Mesendoderm (in vitro differentiated cells): ENCODE measurements at regions not wholly inside any gene's neighbourhood (a gene's known extent, or its start where the extent isn't known, plus 50 kb on each side); places are given as distances from the start of the nearest gene placed in this dataset.

Experiments used
- DNase-seq: peaks from one replicate; pipeline ENCODE4 v3.0.0; 2013
- H2AK5ac ChIP-seq: 2 replicates; pipeline ENCODE4 v1.6.1; 2013; ENCODE audit warnings: low read length, inconsistent platforms
- H2BK120ac ChIP-seq: 2 replicates; pipeline ENCODE4 v1.6.1; 2013; ENCODE audit warnings: low read depth, mild to moderate bottlenecking, low read length, moderate library complexity, mixed read lengths
- H2BK15ac ChIP-seq: replicated peaks from 2 replicates; pipeline ENCODE4 v1.6.1; 2013; ENCODE audit warnings: low read depth, mild to moderate bottlenecking, moderate library complexity
- H2BK5ac ChIP-seq: 2 replicates; pipeline ENCODE4 v1.6.1; 2013; ENCODE audit warnings: low read length, inconsistent platforms
- H3K18ac ChIP-seq: 2 replicates; pipeline ENCODE4 v1.6.1; 2013; ENCODE audit warnings: mild to moderate bottlenecking, low read length, mixed read lengths
- H3K23ac ChIP-seq: one replicate; pipeline ENCODE4 v1.6.1; 2013; ENCODE audit warnings: low read length
- H3K27ac ChIP-seq: 2 replicates; pipeline ENCODE4 v1.5.1; 2013; ENCODE audit warnings: low read depth, mild to moderate bottlenecking, inconsistent platforms, low read length, moderate library complexity
- H3K27me3 ChIP-seq: 2 replicates; pipeline ENCODE4 v1.6.1; 2013; ENCODE audit warnings: low read length, control low read depth, mild to moderate bottlenecking, inconsistent platforms; ENCODE audit not compliant: insufficient read depth, poor library complexity
- H3K36me3 ChIP-seq: 2 replicates; pipeline ENCODE4 v1.6.1; 2013; ENCODE audit warnings: low read length, inconsistent platforms; ENCODE audit not compliant: control insufficient read depth, insufficient read depth
- H3K4ac ChIP-seq: one replicate; pipeline ENCODE4 v1.6.1; 2013; ENCODE audit warnings: low read depth, mild to moderate bottlenecking, low read length, moderate library complexity
- H3K4me1 ChIP-seq: 2 replicates; pipeline ENCODE4 v1.6.1; 2013; ENCODE audit warnings: low read depth, low read length, inconsistent platforms; ENCODE audit not compliant: control insufficient read depth
- H3K4me2 ChIP-seq: 2 replicates; pipeline ENCODE4 v1.6.1; 2013; ENCODE audit warnings: low read length
- H3K4me3 ChIP-seq: 2 replicates; pipeline ENCODE4 v1.5.1; 2013; ENCODE audit warnings: mild to moderate bottlenecking, low read length
- H3K56ac ChIP-seq: one replicate; pipeline ENCODE4 v1.6.1; 2013; ENCODE audit warnings: low read length
- H3K79me1 ChIP-seq: 2 replicates; pipeline ENCODE4 v1.6.1; 2013; ENCODE audit warnings: low read length, inconsistent platforms
- H3K79me2 ChIP-seq: 2 replicates; pipeline ENCODE4 v1.6.1; 2013; ENCODE audit warnings: mild to moderate bottlenecking, low read length; ENCODE audit not compliant: control insufficient read depth, insufficient read depth
- H3K9ac ChIP-seq: 2 replicates; pipeline ENCODE4 v1.6.1; 2013; ENCODE audit warnings: low read length, inconsistent platforms
- H4K5ac ChIP-seq: one replicate; pipeline ENCODE4 v1.6.1; 2013; ENCODE audit warnings: low read length
- H4K8ac ChIP-seq: one replicate; pipeline ENCODE4 v1.6.1; 2013; ENCODE audit warnings: low read depth, mild to moderate bottlenecking, control low read depth, low read length, moderate library complexity
- WGBS: extraction: QIAGEN DNeasy Blood & Tissue Kit; methylation state at CpG from one replicate; pipeline ENCODE4 v1.1.7; 2013; ENCODE audit warnings: low lambda C conversion rate, missing lambda C conversion rate; ENCODE audit not compliant: insufficient coverage; ENCODE audit errors: extremely low coverage; 5-methylcytosine and 5-hydroxymethylcytosine counted together

DNA sequence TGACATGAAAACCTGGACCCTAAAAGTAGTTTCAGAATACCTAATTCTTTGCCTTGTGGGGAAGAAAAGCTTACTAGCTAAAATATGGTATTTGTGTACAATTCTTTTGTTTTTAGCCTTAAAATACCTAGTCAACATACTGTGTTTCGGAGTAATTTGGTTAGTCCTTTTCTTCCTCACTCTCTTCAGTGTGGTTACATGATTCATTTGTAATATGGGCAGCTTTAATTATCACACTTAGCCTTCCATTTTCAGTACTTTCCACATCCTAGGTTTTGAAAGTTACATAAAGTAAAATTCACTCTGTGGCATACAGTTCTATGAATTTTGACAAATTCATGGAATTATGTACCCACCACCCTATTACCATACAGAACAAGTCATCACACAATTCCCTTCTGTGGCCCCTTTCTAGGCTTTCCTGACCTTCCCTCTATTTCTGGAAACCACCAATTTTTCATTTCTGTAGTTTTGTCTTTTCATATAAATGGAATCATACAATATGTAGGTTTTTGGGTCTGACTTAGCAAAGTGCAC lies 96.2 kb downstream of the EMX2 start:
- Histone ChIP-seq H3K79me1 (no peaks in the 10 kb centered on the region), H2BK5ac (no peak overlapping the region), H3K36me3 (no peaks in the 10 kb centered on the region), H4K5ac (no peak overlapping the region), H3K56ac (no peak overlapping the region), H3K18ac (no peak overlapping the region), H2BK120ac (no peak overlapping the region), H3K4me3 (no peak overlapping the region), H3K79me2 (no peaks in the 10 kb centered on the region), H3K27me3 (no peaks in the 10 kb centered on the region), H3K23ac (no peak overlapping the region), H3K27ac (no peak overlapping the region), H3K4ac (no peak overlapping the region), H3K4me2 (no peak overlapping the region), H2AK5ac (no peak overlapping the region), H3K9ac (no peak overlapping the region), H3K4me1 (no peaks in the 10 kb centered on the region), H2BK15ac (no peak overlapping the region), H4K8ac (no peak overlapping the region)
- no CpG with 5 or more reads among the region's 1 CpG for WGBS
- DNase-seq: no peak

DNA sequence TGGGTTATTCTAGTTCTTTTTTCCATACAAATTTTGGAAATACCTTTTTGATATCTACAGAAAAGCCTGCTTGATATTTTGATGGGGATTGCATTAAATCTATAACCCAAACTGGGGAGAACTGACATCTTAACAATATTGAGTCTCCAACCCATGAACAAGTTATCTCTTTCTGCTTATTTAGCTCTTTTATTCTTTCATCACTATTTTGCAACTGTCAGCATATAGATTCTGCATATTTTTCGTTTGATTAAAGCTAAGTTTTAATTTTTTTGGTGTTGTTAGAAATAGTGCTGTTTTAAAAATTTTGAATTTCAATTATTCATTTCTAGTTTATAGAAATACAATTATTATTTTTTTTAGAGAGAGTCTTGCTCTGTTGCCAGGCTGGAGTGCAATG lies 97.9 kb downstream of the EMX2 start:
- no peak overlapping the region for H3K56ac ChIP-seq
- no peaks in the 10 kb centered on the region for H3K79me1 ChIP-seq
- no peak overlapping the region for H2BK120ac ChIP-seq
- H3K27ac ChIP-seq: no peak overlapping the region
- H4K5ac ChIP-seq: no peak overlapping the region
- H3K4me1 ChIP-seq: no peaks in the 10 kb centered on the region
- no peak overlapping the region for H2AK5ac ChIP-seq
- H3K4me3 ChIP-seq: no peak overlapping the region
- no peak overlapping the region for H3K9ac ChIP-seq
- no peaks in the 10 kb centered on the region for H3K27me3 ChIP-seq
- H3K4ac ChIP-seq: no peak overlapping the region
- no peaks in the 10 kb centered on the region for H3K36me3 ChIP-seq
- H3K18ac ChIP-seq: no peak overlapping the region
- no CpG with 5 or more reads among the region's 1 CpG for whole genome bisulfite sequencing
- H3K4me2 ChIP-seq: no peak overlapping the region
- no peak for DNase-seq
- H3K79me2 ChIP-seq: no peaks in the 10 kb centered on the region
- no peak overlapping the region for H4K8ac ChIP-seq
- H2BK5ac ChIP-seq: no peak overlapping the region
- H3K23ac ChIP-seq: no peak overlapping the region
- no peak overlapping the region for H2BK15ac ChIP-seq

DNA sequence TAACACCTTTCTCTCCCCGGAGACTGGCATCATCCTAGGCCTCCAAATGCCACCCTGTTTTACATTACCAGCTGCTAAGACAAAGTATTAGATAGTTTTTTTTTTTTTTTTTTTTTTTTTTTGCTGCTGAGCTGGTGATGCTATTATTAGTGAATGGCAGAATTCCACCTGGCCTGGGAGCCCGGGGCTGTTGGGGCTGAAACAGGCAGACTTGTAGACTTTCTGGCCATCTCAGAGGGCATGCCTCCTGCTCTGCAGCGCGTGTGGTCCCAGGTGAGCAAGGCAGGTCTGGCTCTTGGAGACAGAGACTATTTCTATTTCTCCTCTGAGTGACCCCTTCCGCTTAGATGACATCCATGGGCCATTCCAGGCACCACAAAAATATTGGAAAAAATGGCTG lies 104.2 kb downstream of the EMX2 start:
- no peak overlapping the region for H2BK15ac ChIP-seq
- H4K5ac ChIP-seq: no peak overlapping the region
- H3K36me3 ChIP-seq: no peaks in the 10 kb centered on the region
- no peak overlapping the region for H2BK120ac ChIP-seq
- H3K27me3 ChIP-seq: no peaks in the 10 kb centered on the region
- H3K23ac ChIP-seq: no peak overlapping the region
- H3K79me2 ChIP-seq: no peaks in the 10 kb centered on the region
- H3K27ac ChIP-seq: no peak overlapping the region
- no peak overlapping the region for H2BK5ac ChIP-seq
- no peak overlapping the region for H4K8ac ChIP-seq
- H3K4me1 ChIP-seq: no peaks in the 10 kb centered on the region
- no CpG with 5 or more reads among the region's 5 CpGs for WGBS
- H3K79me1 ChIP-seq: no peaks in the 10 kb centered on the region
- no peak overlapping the region for H3K56ac ChIP-seq
- H3K4me3 ChIP-seq: no peak overlapping the region
- no peak overlapping the region for H3K9ac ChIP-seq
- H3K4ac ChIP-seq: no peak overlapping the region
- no peak overlapping the region for H3K4me2 ChIP-seq
- no peak overlapping the region for H2AK5ac ChIP-seq
- no peak overlapping the region for H3K18ac ChIP-seq
- no peak for DNase-seq

DNA sequence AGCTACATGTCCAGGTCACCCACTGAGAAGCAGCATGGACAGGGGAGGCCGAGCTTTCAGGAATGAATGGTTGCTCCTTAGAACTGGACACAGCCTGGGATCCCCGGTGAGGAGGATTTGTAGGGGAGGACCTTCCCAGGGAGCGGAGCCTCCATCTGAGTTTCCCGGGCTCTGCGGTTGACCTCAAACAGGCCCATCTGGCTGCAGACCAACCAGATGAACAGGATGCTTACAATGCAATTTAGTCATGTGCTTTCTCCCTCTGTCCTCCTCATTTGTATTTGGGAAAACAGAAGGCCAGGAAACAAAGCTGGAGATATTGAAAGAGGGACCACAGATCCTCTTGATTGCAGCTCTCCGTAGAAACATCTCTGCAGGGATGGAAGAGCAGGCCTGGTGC lies 104.8 kb downstream of the EMX2 start:
- no peak overlapping the region for H2AK5ac ChIP-seq
- DNase-seq: no peak

DNA sequence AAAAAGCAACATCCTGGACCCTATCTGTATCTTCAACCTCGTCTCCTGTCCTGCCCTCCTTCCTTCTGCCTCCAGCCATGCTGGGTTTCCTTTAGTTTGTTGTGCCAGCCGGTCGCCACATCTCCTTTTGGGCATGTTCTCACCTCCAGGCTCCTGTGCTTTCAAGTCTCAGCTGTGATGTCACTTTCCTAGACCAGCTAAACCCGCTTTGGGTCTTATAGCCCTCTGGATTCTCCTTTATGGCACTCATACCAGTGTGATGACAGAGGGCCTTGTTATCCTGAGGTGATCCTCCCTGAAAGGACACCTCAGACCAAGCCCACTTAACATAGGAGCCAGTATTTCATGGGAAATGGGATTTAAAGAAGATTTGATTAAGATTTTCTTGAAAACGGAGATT lies 108.6 kb downstream of the EMX2 start:
- H3K4me3 ChIP-seq: no peak overlapping the region
- no peak overlapping the region for H4K5ac ChIP-seq
- no peak overlapping the region for H2AK5ac ChIP-seq
- H2BK120ac ChIP-seq: no peak overlapping the region
- H2BK5ac ChIP-seq: no peak overlapping the region
- no peak overlapping the region for H2BK15ac ChIP-seq
- H4K8ac ChIP-seq: no peak overlapping the region
- H3K27ac ChIP-seq: no peak overlapping the region
- no CpG with 5 or more reads among the region's 5 CpGs for WGBS
- no peaks in the 10 kb centered on the region for H3K79me1 ChIP-seq
- H3K79me2 ChIP-seq: no peaks in the 10 kb centered on the region
- no peak overlapping the region for H3K18ac ChIP-seq
- H3K9ac ChIP-seq: no peak overlapping the region
- H3K23ac ChIP-seq: no peak overlapping the region
- no peaks in the 10 kb centered on the region for H3K36me3 ChIP-seq
- no peak overlapping the region for H3K4ac ChIP-seq
- no peaks in the 10 kb centered on the region for H3K4me1 ChIP-seq
- no peaks in the 10 kb centered on the region for H3K27me3 ChIP-seq
- DNase-seq: no peak
- H3K56ac ChIP-seq: no peak overlapping the region
- no peak overlapping the region for H3K4me2 ChIP-seq

More for the DNA sequence above, 104.8 kb downstream of the EMX2 start:
- no peaks in the 10 kb centered on the region for H3K79me2 ChIP-seq
- no peaks in the 10 kb centered on the region for H3K4me1 ChIP-seq
- no peak overlapping the region for H3K18ac ChIP-seq
- H3K56ac ChIP-seq: no peak overlapping the region
- H3K4me2 ChIP-seq: no peak overlapping the region
- H3K79me1 ChIP-seq: no peaks in the 10 kb centered on the region
- no peak overlapping the region for H2BK120ac ChIP-seq
- no peaks in the 10 kb centered on the region for H3K36me3 ChIP-seq
- H3K23ac ChIP-seq: no peak overlapping the region
- H3K27me3 ChIP-seq: no peaks in the 10 kb centered on the region
- no peak overlapping the region for H3K4ac ChIP-seq
- no peak overlapping the region for H3K27ac ChIP-seq
- no peak overlapping the region for H2BK5ac ChIP-seq
- no peak overlapping the region for H2BK15ac ChIP-seq
- H4K5ac ChIP-seq: no peak overlapping the region
- WGBS: no CpG with 5 or more reads among the region's 6 CpGs
- no peak overlapping the region for H3K4me3 ChIP-seq
- no peak overlapping the region for H3K9ac ChIP-seq
- no peak overlapping the region for H4K8ac ChIP-seq
